Tibial artery (tissue), 4 donors: ENCODE measurements at regions not wholly inside any gene's neighbourhood (a gene's known extent, or its start where the extent isn't known, plus 50 kb on each side); places are given as distances from the start of the nearest gene placed in this dataset.

Source experiments
- DNase-seq, 2 donors: peaks; one replicate each; pipeline ENCODE4 v3.0.0-alpha.2; 2019
- H3K27ac ChIP-seq, 2 donors: fragments of 200-600 bp; sonication (generic) in 1 of 2; 1 replicate in 1 of 2; 2 replicates in 1 of 2; pipeline ENCODE4 v1.5.1; 2018 to 2019; ENCODE audit warnings: mild to moderate bottlenecking in 1 of 2
- H3K27me3 ChIP-seq, 2 donors: fragments of 200-600 bp; sonication (generic) in 1 of 2; one replicate each; pipeline versions ENCODE4 v1.5.1 to v1.6.0; 2016 to 2019
- H3K36me3 ChIP-seq, 3 donors: fragments of 200-600 bp; sonication (generic) in 2 of 3; one replicate each; pipeline ENCODE4 v1.5.1; 2016 to 2019; ENCODE audit warnings: mild to moderate bottlenecking in 2 of 3
- H3K4me1 ChIP-seq, 4 donors: fragments of 200-600 bp; sonication (generic) in 2 of 4; 1 replicate in 3 of 4; 2 replicates in 1 of 4; pipeline ENCODE4 v1.5.1; 2016 to 2019
- H3K4me3 ChIP-seq, 2 donors: fragments of 200-600 bp; sonication (generic) in 1 of 2; 1 replicate in 1 of 2; 2 replicates in 1 of 2; pipeline ENCODE4 v1.5.1; 2018 to 2019; ENCODE audit warnings: mild to moderate bottlenecking in 2 of 2
- H3K9me3 ChIP-seq, 3 donors: fragments of 200-600 bp; sonication (generic) in 1 of 3; one replicate each; pipeline ENCODE4 v1.5.1; 2016 to 2019
- intact Hi-C: fragments of 100-400 bp; cut with DNase I; formaldehyde crosslinking; loops from one replicate; pipeline ENCODE4 v1.15.0; 2023; ENCODE audit warnings: low total_unique reads
- TF ChIP-seq, protein P1 (sequence below), 2 experiments: fragments of 200-600 bp in 1 of 2; fragments of 450-650 bp in 1 of 2; IDR thresholded peaks; one replicate each; pipeline ENCODE4 v1.5.1; 2017 to 2019; ENCODE audit warnings: antibody characterized with exemption in 2 of 2, mild to moderate bottlenecking in 1 of 2, moderate library complexity in 1 of 2

- H3K36me3 ChIP-seq, result no peaks in the 10 kb centered on the region
- no peaks in the 10 kb centered on the region for H3K9me3 ChIP-seq
- intact Hi-C loops, result no loop called here
- TF ChIP-seq, protein P1, sequence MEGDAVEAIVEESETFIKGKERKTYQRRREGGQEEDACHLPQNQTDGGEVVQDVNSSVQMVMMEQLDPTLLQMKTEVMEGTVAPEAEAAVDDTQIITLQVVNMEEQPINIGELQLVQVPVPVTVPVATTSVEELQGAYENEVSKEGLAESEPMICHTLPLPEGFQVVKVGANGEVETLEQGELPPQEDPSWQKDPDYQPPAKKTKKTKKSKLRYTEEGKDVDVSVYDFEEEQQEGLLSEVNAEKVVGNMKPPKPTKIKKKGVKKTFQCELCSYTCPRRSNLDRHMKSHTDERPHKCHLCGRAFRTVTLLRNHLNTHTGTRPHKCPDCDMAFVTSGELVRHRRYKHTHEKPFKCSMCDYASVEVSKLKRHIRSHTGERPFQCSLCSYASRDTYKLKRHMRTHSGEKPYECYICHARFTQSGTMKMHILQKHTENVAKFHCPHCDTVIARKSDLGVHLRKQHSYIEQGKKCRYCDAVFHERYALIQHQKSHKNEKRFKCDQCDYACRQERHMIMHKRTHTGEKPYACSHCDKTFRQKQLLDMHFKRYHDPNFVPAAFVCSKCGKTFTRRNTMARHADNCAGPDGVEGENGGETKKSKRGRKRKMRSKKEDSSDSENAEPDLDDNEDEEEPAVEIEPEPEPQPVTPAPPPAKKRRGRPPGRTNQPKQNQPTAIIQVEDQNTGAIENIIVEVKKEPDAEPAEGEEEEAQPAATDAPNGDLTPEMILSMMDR (IDR thresholded peaks at IDR 0.05), result no peak
- no peaks in the 10 kb centered on the region for H3K4me1 ChIP-seq
- DNase-seq, result no peak
- no peak overlapping the region for H3K4me3 ChIP-seq
- no peak overlapping the region for H3K27ac ChIP-seq
- H3K27me3 ChIP-seq, result no peaks in the 10 kb centered on the region
These were observed 204.5 kb downstream of the FMR1NB start for GRCh38 chrX:148185631-148186030.

GRCh38 chrX:148192547-148192946 is 211.4 kb downstream of the FMR1NB start:
- TF ChIP-seq, protein P1 (IDR thresholded peaks at IDR 0.05), result no peak
- no peaks in the 10 kb centered on the region for H3K36me3 ChIP-seq
- no peaks in the 10 kb centered on the region for H3K27me3 ChIP-seq
- no peaks in the 10 kb centered on the region for H3K9me3 ChIP-seq
- no peaks in the 10 kb centered on the region for H3K4me1 ChIP-seq
- H3K4me3 ChIP-seq, result no peak overlapping the region
- intact Hi-C loops, result no loop called here
- no peak for DNase-seq
- H3K27ac ChIP-seq, result no peak overlapping the region

- no peaks in the 10 kb centered on the region for H3K4me1 ChIP-seq
- no peaks in the 10 kb centered on the region for H3K36me3 ChIP-seq
- H3K27ac ChIP-seq, result no peak overlapping the region
- TF ChIP-seq, protein P1 (IDR thresholded peaks at IDR 0.05), result no peak
- H3K4me3 ChIP-seq, result no peak overlapping the region
- no peaks in the 10 kb centered on the region for H3K27me3 ChIP-seq
- no peaks in the 10 kb centered on the region for H3K9me3 ChIP-seq
- intact Hi-C loops, result no loop called here
- no peak for DNase-seq
These were observed 212.6 kb downstream of the FMR1NB start for GRCh38 chrX:148193759-148194158.

DNA sequence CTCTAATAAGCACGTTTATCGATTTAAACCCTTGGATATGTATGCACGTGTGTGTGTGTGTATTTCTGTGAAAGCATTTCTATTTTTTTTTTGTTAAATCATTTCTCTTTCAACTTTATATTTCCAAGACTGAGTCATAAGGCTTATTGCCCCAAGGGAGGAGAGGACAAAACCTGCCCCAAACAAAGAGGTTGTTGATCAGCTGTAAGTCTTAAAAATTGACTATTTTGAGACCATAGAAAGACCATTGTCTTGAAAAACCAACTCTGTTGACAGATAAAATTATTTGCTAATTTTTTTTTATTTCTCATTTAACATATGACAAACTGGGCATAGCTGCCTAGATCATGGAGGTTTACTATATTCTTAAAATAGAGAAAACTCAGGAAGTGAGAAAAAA is 222.4 kb downstream of the FMR1NB start:
- no peaks in the 10 kb centered on the region for H3K27me3 ChIP-seq
- H3K9me3 ChIP-seq, result no peaks in the 10 kb centered on the region
- no peaks in the 10 kb centered on the region for H3K4me1 ChIP-seq
- no peak overlapping the region for H3K27ac ChIP-seq
- DNase-seq, result no peak
- intact Hi-C loops, result no loop called here
- TF ChIP-seq, protein P1 (IDR thresholded peaks at IDR 0.05), result no peak
- H3K4me3 ChIP-seq, result no peak overlapping the region
- no peaks in the 10 kb centered on the region for H3K36me3 ChIP-seq

GRCh38 chrX:148204195-148204594 is 223.1 kb downstream of the FMR1NB start:
- no peaks in the 10 kb centered on the region for H3K36me3 ChIP-seq
- H3K4me3 ChIP-seq, result no peak overlapping the region
- TF ChIP-seq, protein P1 (IDR thresholded peaks at IDR 0.05), result no peak
- no peaks in the 10 kb centered on the region for H3K27me3 ChIP-seq
- no peak for DNase-seq
- no peak overlapping the region for H3K27ac ChIP-seq
- intact Hi-C loops, result no loop called here
- no peaks in the 10 kb centered on the region for H3K4me1 ChIP-seq
- no peaks in the 10 kb centered on the region for H3K9me3 ChIP-seq

- Histone ChIP-seq H3K27ac (no peak overlapping the region), H3K27me3 (no peaks in the 10 kb centered on the region), H3K36me3 (no peaks in the 10 kb centered on the region), H3K4me3 (no peak overlapping the region), H3K9me3 (peaks cover 0 to 6% (median 0%) of the 10 kb centered on the region in 3 donors), H3K4me1 (no peaks in the 10 kb centered on the region)
- no peak for DNase-seq
- TF ChIP-seq, protein P1 (IDR thresholded peaks at IDR 0.05), result no peak
- intact Hi-C loops, result no loop called here
These were observed 233.6 kb downstream of the FMR1NB start for GRCh38 chrX:148214786-148215185.
